HG03354 (cell line): ENCODE measurements at regions not wholly inside any gene's neighbourhood (a gene's known extent, or its start where the extent isn't known, plus 50 kb on each side); places are given as distances from the start of the nearest gene placed in this dataset.

Experiments
- ATAC-seq: cut with Tn5 transposase; IDR thresholded peaks from one replicate; pipeline ENCODE4 v1.9.1; 2021; ENCODE audit warnings: mild to moderate bottlenecking; ENCODE audit not compliant: unreplicated experiment, poor library complexity, severe bottlenecking

GRCh38 chr16:62475573-62475972 lies 439.3 kb upstream of the CDH8 start:
- no peak for ATAC-seq

GRCh38 chr16:62462971-62463370 lies 426.7 kb upstream of the CDH8 start:
- no peak for ATAC-seq

GRCh38 chr16:62450291-62450690 lies 414.1 kb upstream of the CDH8 start:
- ATAC-seq: no peak

DNA sequence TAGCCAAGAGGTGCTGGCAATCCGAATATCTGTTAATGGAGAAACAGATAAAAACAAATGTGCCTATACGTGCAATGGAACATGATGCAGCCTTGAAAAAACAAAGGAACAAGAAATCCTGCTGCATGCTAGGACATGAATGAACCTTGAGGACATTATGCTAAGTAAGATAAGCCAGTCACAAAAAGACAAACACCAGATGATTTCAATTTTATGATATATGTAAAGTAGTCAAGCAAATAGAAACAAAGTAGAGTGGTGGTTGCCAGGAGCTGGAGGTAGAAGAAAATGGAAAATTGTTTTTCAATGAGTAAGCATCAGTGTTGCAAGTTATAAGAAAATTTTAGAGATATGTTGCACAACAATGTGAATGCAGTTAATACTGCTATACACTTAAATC lies 409.7 kb upstream of the CDH8 start:
- no peak for ATAC-seq

DNA sequence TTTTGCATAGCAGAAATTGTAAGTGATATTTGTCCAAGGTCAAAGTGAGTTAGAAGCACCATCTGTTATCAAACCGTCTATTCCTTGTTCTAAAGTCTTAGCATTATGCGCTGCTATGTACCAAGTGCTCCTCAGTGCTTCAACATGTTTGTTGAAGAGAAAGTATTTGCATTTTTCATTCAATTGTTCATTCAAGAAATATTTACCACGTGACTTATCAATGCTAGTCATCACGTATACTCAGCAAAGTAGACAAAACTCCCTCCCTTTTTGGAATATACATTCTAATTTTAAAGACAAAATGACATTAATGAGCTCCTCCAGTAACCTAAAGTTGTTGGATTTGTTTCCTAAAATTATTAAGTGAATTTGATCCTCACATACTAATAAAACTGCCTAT lies 388.0 kb upstream of the CDH8 start:
- ATAC-seq: no peak

- no peak for ATAC-seq
Observed at GRCh38 chr16:62408760-62409159, 372.5 kb upstream of the CDH8 start.

DNA sequence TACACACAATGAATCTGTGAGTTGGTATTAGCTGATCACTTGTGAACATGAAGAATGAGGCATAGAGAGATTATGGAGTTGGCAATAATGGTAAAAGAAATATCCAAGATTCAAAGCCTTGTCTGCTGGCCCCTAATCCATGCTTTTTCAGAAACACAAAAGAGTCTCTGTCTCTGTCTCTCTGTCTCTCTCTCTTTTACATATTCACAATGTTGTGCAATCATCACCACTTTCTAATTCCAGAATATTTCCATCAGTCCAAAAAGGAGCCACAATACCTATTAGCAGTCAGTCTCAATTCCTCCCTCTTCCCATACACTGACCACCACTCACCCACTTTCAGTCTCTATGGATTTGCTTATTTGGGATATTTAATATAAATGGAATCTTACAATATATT lies 370.1 kb upstream of the CDH8 start:
- ATAC-seq: no peak

DNA sequence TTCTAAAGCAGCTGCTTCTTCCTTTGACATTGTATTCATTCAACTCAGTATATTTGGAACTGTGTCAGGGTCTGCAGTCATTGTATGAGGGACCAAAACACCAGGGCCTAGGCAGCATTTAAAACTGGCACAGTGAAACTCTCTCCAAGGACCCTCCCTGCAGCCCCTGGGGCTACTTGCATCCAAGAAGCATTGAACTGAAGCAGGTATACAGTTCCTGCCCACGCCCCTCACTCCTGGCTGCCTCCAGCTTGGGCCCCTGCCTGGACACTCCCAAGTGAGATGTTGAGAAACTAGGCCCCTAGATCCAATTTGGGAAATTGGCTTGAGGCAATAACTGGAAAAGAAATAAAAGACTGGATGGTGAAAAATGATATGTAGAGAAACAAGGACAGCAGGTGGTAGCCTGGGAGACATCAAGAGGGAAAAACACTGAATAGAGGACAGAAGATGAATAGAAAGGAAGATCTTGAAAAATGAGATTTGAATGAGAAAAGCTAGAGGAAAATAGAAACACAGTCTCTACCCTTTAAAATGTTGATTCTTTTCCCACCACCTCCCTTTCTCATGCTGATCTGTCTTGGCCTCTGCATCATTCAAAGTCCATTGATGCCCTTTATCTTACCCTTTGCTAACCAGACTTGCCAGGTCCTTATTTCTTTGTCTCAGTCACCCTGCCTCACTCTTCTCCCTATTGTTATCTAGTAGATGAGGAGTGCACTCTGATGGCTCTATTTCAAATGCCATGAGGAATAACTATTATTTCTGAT lies 368.8 kb upstream of the CDH8 start:
- no peak for ATAC-seq

DNA sequence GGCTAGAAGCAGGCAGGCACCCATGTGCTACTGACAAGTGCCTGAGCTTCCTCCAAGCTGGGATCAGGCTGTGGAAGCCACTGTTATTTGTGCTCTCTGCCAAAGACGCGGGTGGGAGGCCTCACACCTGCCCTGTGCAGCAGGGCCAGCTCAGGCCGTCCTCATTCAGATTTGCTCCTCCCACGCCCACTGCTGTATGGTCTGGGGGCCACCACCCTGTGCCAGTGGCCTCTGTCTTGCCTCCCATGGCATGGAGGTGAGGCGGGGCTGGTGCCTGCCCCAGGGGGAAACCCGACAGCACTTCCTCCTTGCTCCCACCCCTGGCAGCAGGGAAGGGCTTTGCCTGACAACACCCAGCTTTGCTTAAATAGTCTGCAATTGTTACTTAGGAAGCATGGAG lies 356.5 kb upstream of the CDH8 start:
- no peak for ATAC-seq

DNA sequence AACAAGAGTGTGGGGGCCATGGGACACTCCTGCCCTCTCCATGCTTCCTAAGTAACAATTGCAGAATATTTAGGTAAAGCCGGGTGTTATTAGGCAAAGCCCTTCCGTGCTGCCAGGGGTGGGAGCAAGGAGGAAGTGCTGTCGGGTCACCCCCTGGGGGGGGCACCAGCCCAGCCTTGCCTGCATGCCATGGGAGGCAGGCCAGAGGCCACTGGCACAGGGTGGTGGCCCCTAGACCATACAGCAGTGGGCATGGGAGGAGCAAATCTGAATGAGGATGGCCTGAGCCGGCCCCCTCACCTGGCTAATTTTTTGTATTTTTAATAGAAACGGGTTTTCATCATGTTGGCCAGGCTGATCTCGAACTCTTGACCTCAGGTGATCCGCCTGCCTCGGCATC lies 355.7 kb upstream of the CDH8 start:
- ATAC-seq: no peak

DNA sequence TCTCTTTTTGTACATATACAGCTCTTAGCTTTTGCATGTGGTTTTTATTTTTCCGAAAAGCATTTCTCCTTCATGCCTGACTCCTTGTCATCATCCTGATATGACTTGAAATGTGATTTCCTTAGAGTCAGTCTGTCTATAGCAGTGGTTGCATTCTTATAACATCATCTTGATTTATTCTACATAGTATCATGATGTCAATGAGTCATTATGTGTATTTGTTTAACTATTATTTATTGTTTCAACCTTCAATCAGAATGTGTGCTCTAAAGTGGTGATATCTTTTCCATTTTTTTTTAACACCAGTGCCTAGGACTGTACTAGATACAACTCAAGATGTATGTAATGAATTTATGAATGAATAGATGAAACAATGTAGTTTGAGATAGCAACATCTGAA lies 354.9 kb upstream of the CDH8 start:
- no peak for ATAC-seq

DNA sequence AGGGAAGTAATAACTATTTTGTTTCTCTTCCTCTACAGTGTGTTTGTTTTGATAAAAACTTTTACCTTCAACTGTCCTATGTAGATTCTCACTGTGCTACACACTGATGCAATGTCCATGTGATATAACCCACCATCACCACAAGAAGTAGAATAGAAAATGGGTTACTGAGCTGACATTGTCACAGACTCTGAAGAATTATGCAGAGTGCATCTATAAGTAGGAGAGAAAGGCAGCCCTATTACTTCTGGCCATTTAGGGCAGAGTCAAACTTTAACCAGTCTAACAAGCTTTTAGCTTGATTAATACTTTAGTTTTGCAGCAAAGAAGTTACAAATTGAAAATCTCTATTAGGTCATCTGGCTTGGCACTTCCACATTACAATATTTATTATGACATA lies 354.0 kb upstream of the CDH8 start:
- ATAC-seq: no peak

GRCh38 chr16:62386411-62386810 lies 350.2 kb upstream of the CDH8 start:
- no peak for ATAC-seq

DNA sequence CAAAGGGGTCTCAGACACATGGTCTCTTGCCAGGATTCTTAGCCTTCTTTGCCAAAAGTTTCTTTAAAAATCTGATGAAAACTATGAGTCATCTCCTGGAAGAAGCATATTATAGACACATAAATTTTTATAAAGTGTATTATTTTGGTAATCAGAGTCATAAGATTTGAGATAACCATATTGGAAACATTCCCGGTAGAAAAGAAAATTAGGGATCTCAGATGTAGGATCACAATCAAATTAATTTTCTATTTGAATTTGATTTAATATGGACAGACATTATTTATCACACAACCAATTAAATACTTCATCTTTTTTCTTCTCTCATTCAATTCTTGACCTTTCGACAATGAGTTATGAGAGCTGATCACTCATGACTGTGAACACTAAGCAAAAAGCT lies 347.7 kb upstream of the CDH8 start:
- no peak for ATAC-seq

DNA sequence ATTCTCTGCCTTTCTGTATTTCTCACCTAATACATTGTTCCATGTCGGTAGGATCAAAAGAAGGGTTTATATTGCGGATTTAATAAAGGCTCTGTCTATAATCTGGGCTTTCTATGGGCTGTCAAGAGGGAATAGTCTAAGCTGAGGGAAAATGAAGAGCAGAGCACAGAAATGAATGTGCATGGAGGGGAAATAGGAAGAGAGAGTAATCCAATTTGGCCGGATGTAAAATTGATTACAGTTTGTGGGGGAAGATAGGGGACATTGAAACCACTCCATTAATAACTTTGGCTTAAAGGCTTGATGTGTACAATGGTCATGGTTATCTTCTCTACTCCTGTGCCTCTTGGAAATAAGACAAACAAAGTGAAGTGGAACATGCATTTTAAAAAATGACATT lies 334.2 kb upstream of the CDH8 start:
- ATAC-seq: no peak

DNA sequence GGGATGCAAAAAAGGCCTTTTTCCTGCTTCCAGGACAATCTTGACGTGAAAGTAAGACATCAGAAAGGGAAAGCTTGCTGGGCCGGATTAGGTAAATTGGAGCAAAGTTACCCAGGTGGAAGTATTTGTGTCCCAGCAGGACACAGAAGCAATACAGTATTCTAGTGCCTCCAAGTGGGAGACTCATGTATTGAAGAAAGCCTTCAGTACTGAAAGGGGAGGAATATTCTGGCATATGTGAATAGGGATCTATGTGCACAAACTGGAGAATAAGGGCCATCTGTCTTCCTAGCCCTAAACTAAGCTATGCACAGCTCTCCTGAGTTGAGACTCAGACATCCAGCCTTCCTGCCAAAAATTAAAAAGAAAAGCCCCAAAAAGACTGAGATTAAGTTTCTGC lies 327.3 kb upstream of the CDH8 start:
- no peak for ATAC-seq

GRCh38 chr16:62353355-62353754 lies 317.1 kb upstream of the CDH8 start:
- no peak for ATAC-seq

GRCh38 chr16:62342216-62342615 lies 306.0 kb upstream of the CDH8 start:
- no peak for ATAC-seq

- ATAC-seq: no peak
Observed at GRCh38 chr16:62335356-62335755, 299.1 kb upstream of the CDH8 start.

DNA sequence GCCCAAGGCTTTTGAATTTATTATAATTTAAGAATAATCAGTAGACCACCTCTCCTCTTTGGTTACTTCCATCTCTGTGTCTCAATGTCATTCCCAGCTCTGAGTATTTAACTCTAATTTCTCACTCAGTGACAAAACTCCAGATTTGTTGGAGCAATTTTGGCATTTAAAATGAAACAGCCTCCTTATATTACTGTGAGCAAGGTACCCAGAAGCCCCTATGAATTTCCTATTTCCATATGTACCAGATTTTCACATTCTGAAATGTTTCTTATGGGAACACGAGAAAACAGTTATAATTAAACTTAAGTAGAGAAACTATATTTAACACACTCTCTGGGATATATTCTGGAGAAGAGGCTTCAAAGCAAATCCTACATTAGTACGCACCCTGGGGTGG lies 285.4 kb upstream of the CDH8 start:
- ATAC-seq: no peak

- no peak for ATAC-seq
Observed at GRCh38 chr16:62298600-62298999, 262.4 kb upstream of the CDH8 start.
